Pancreas (tissue), 10 donors: ENCODE measurements at regions not wholly inside any gene's neighbourhood (a gene's known extent, or its start where the extent isn't known, plus 50 kb on each side); places are given as distances from the start of the nearest gene placed in this dataset.

Experiments
- ATAC-seq, 4 donors: fragments of 200-7000 bp; cut with Tn5 transposase; one replicate each; pipeline versions ENCODE4 v1.8.0 to v1.9.1; 2020; ENCODE audit warnings: mild to moderate bottlenecking in 4 of 4, moderate library complexity in 4 of 4
- DNase-seq, 6 donors: peaks; one replicate each; pipeline ENCODE4 v3.0.0-alpha.2; 2020
- FAIRE-seq: peaks from 2 replicates; lab custom pipeline; 2012; peaks lifted over from hg19 to GRCh38; lab: Jason Lieb, UNC
- H3K27ac ChIP-seq, 4 donors: fragments of 200-600 bp; sonication (generic); 1 replicate in 3 of 4; 2 replicates in 1 of 4; pipeline versions ENCODE4 v1.5.0 to v1.8.0; 2020
- H3K27me3 ChIP-seq, 4 donors: fragments of 200-600 bp; one replicate each; pipeline ENCODE4 v1.8.0; 2021
- H3K36me3 ChIP-seq, 3 donors: fragments of 200-600 bp; sonication (generic) in 1 of 3; one replicate each; pipeline versions ENCODE4 v1.5.0 to v1.8.0; 2020 to 2021
- H3K4me1 ChIP-seq, 3 donors: fragments of 200-600 bp; one replicate each; pipeline ENCODE4 v1.8.0; 2021
- H3K4me3 ChIP-seq, 4 donors: fragments of 200-600 bp; sonication (generic) in 2 of 4; one replicate each; pipeline versions ENCODE4 v1.5.0 to v1.8.0; 2020 to 2021
- H3K9me3 ChIP-seq, 4 donors: fragments of 200-600 bp; one replicate each; pipeline ENCODE4 v1.8.0; 2021
- CTCF ChIP-seq, 4 donors: fragments of 200-600 bp; sonication (generic) in 3 of 4; IDR thresholded peaks; one replicate each; pipeline versions ENCODE4 v1.5.0 to v1.8.0; 2021; ENCODE audit warnings: antibody characterized with exemption in 4 of 4
- WGBS, 2 donors: extraction: QIAGEN DNeasy Blood & Tissue Kit; methylation state at CpG; one replicate each; pipeline ENCODE4 v1.1.7; 2013; 5-methylcytosine and 5-hydroxymethylcytosine counted together
- intact Hi-C, 3 donors: fragments of 100-400 bp; cut with DNase I; formaldehyde crosslinking; loops; one replicate each; pipeline versions ENCODE4 v1.11.1 to v1.14.2; 2022
- donor health status: healthy with polysubstance abuse.
- donor health status: DM: no; HTN: no; CAD: no; lungs with moderate emphysema.
- donor health status: DM: no; HTN: no; CAD: no.
- donor health status: control.
- donor health status: control.
- donor health status: Bipolar disorder and iron deficiency.
- donor health status: DM: yes; HTN: yes; CAD: no.
- donor health status: DM: no; HTN: no; CAD: no.
- donor health status: DM: no; HTN: no; CAD: no.
- donor health status: DM: yes; HTN: yes; CAD: no.

DNA sequence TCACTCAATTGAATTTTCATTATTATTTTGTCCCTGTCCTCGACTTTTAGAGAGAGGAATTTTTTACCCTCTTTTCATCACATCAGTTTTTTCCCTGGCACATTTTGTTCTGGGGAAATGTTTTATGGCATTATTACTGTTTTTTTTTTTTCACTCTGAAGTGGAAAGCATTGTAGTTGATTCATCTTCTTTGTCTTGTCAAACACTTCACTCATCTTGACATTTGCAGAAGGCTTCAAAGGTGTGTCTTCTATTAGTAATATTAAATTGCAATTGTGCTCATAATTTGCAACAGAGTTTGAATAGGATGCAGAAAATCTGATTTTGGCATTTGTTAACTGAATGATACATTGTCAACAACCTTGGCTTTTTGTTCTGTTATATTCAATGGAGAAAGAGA lies 545.4 kb upstream of the ARX start:
- WGBS, 2 donors, result 46 to 57% methylated on average over 1 of the region's 1 CpG
- H3K4me1 ChIP-seq, result no peaks in the 10 kb centered on the region
- peak; percentile 34 for FAIRE-seq

DNA sequence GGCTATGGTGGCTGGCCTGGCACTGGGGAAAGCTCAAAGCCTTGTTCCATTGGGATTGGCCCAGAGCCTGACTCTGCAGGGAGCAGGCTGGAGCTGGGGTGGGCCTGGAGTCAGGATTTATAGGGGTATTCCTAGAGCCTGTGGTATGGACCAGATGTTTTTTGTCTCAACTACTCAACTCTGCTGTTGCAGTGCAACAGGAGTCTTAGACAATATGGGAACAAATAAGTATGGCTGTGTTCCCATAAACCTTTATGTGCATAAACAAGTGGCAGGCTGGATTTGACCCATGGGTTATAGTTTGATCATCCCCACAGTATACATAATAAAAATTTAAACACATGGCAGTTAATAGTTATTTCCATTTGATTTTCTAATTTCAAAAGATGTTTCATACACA lies 557.9 kb upstream of the ARX start:
- no peak for ATAC-seq
- no peaks in the 10 kb centered on the region for H3K36me3 ChIP-seq
- no peaks in the 10 kb centered on the region for H3K4me1 ChIP-seq
- intact Hi-C loops, result no loop called here
- no peak for TF ChIP-seq CTCF (IDR thresholded peaks at IDR 0.05)
- no peak for DNase-seq
- peak; percentile 68 for FAIRE-seq
- H3K4me3 ChIP-seq, result no peak overlapping the region
- H3K27me3 ChIP-seq, result no peaks in the 10 kb centered on the region
- H3K27ac ChIP-seq, result no peak overlapping the region
- H3K9me3 ChIP-seq, result no peaks in the 10 kb centered on the region

More for the DNA sequence above, 545.4 kb upstream of the ARX start:
- DNase-seq (no peak), ATAC-seq (no peak)
- H3K27me3 ChIP-seq, result peaks cover 0 to 3% (median 0%) of the 10 kb centered on the region in 4 donors
- TF ChIP-seq CTCF (IDR thresholded peaks at IDR 0.05), result no peak
- no peaks in the 10 kb centered on the region for H3K9me3 ChIP-seq
- H3K4me3 ChIP-seq, result no peak overlapping the region
- intact Hi-C loops, result no loop called here
- no peaks in the 10 kb centered on the region for H3K36me3 ChIP-seq
- no peak overlapping the region for H3K27ac ChIP-seq

DNA sequence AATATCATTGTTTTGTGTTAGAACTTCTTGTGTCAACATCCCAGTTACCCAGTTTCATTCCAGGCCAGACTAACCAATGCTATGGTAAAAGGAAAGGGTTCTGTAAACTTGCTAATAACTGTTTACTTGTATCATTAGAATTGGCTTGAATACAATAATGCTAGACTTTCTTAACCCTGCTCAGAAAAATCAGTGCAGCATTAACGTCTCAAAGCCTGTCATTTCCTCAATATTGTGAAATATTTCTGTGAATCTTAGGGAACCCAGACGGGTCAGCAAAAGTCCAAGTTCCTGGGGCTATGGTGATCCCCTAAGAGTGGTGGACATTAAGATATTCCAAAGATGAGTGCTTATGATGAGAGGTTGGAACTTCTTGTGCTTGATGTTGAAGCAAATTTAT lies 541.2 kb upstream of the MAGEB18 start:
- no peak for ATAC-seq
- 16 to 24% methylated on average over 2 of the region's 2 CpGs for WGBS, 2 donors
- H3K27me3 ChIP-seq, result peaks cover 0 to 8% (median 1%) of the 10 kb centered on the region in 4 donors
- no peak overlapping the region for H3K27ac ChIP-seq
- no peak for DNase-seq
- no peaks in the 10 kb centered on the region for H3K4me1 ChIP-seq
- no peaks in the 10 kb centered on the region for H3K9me3 ChIP-seq
- intact Hi-C loops, result no loop called here
- no peak for FAIRE-seq
- no peak for TF ChIP-seq CTCF (IDR thresholded peaks at IDR 0.05)
- H3K4me3 ChIP-seq, result no peak overlapping the region
- no peaks in the 10 kb centered on the region for H3K36me3 ChIP-seq

GRCh38 chrX:25597551-25597950 lies 540.6 kb upstream of the MAGEB18 start:
- H3K4me3 ChIP-seq, result no peak overlapping the region
- H3K27ac ChIP-seq, result no peak overlapping the region
- no peak for DNase-seq
- no peak for FAIRE-seq
- H3K27me3 ChIP-seq, result peaks cover 0 to 8% (median 1%) of the 10 kb centered on the region in 4 donors
- intact Hi-C loops, result no loop called here
- no peaks in the 10 kb centered on the region for H3K4me1 ChIP-seq
- no peak for ATAC-seq
- WGBS, 2 donors, result 69 to 71% methylated on average over 2 of the region's 2 CpGs
- no peaks in the 10 kb centered on the region for H3K36me3 ChIP-seq
- H3K9me3 ChIP-seq, result no peaks in the 10 kb centered on the region
- TF ChIP-seq CTCF (IDR thresholded peaks at IDR 0.05), result no peak

GRCh38 chrX:25599061-25599460 lies 539.1 kb upstream of the MAGEB18 start:
- no peak for ATAC-seq
- H3K36me3 ChIP-seq, result no peaks in the 10 kb centered on the region
- 61 to 64% methylated on average over 3 of the region's 3 CpGs for WGBS, 2 donors
- H3K9me3 ChIP-seq, result no peaks in the 10 kb centered on the region
- H3K4me3 ChIP-seq, result no peak overlapping the region
- FAIRE-seq, result no peak
- DNase-seq, result no peak
- TF ChIP-seq CTCF (IDR thresholded peaks at IDR 0.05), result no peak
- no peak overlapping the region for H3K27ac ChIP-seq
- H3K4me1 ChIP-seq, result no peaks in the 10 kb centered on the region
- intact Hi-C loops, result no loop called here
- H3K27me3 ChIP-seq, result peaks cover 0 to 3% (median 1%) of the 10 kb centered on the region in 4 donors
